Erythroblast (primary cell): ENCODE measurements at regions not wholly inside any gene's neighbourhood (a gene's known extent, or its start where the extent isn't known, plus 50 kb on each side); places are given as distances from the start of the nearest gene placed in this dataset.

Experiments
- GATA1 ChIP-seq: IDR thresholded peaks from 2 replicates; pipeline ENCODE4 v1.6.1; 2011; ENCODE audit warnings: low read depth, mild to moderate bottlenecking, control low read depth, low read length, moderate library complexity
- POLR2A ChIP-seq: IDR thresholded peaks from 2 replicates; pipeline ENCODE4 v1.6.1; 2011; ENCODE audit warnings: mild to moderate bottlenecking, low read length

GRCh38 chr3:6060251-6060650 is 800.7 kb upstream of the GRM7 start:
- TF ChIP-seq POLR2A = no peak
- no peak for TF ChIP-seq GATA1
